ENCODE measurements at regions not wholly inside any gene's neighbourhood (a gene's known extent, or its start where the extent isn't known, plus 50 kb on each side); places are given as distances from the start of the nearest gene placed in this dataset.
"Not testable (repeated sequence)": the region's sequence is repeated elsewhere in the genome, so short reads cannot be mapped to it uniquely, and the experiment has no call there.

DNA sequence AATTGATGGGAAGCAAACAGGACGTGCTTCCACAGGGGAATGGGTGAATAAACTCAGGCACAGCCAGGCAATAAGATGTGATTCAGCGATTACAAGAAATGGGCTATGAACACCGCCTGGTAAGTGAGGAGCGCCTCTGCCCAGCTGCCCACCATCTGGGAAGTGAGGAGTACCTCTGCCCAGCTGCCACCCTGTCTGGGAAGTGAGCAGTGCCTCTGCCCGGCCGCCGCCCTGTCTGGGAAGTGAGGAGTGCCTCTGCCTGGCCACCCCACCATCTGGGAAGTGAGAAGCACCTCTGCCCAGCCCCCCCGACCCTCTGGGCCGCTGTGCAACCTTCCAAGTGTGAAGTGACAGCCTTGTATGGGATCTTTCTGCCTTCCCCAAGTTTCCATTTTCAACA, 73.2 kb upstream of the PRR5 start:
- no peak for DNase-seq

DNA sequence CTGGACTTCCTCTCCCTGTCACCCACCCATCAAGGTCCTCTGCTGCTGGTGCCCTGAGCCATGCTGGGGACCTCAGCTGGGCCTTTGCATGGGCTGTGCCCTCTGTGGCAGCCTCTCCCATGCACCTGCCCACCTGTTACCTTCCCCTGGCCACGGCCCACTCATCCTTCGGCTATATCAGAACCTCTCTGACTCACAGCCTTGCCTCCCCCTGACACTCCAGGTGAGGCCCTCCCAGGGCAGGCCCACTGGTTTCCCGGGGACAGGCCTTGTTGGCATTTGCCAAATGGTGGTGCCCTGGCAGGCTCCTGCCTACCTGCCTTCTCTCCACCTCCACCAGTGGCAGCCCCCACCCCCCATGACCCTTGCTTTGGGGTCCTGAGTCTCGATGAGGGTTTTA, 73.7 kb upstream of the PRR5 start:
- DNase-seq: no peak

DNA sequence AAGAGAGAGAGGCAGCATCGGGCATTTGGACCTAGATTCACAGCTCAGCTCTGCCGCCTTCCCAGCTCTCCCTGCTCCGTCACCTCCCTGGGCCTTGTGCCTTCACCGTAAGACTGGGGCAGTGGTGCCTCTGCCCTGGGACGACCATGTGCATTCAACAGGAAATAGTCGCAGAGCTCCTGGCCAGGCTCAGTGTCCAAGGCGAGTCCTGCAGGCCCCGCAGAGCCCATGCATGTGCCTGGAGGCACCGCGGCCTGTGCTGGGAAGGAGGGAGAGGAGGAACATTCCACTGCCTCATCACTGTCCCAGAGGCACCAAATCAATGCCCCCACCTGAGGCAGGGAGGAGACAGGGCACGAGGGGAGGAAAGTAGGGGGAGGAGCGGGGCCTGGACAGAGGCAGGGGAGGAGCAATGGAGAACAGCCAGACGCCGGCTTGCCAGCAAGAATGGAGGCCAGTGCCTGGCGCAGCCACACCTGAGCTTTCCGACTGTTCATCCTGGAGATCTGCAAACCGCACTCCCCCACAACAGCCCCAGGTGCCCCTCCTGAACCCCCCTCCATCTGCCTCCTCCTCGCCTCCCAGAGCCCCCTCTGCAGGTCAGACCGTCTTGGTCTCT, 74.4 kb upstream of the PRR5 start:
- DNase-seq: no peak

GRCh38 chr22:44625981-44626687, 75.9 kb upstream of the PRR5 start:
- no peak for DNase-seq

DNA sequence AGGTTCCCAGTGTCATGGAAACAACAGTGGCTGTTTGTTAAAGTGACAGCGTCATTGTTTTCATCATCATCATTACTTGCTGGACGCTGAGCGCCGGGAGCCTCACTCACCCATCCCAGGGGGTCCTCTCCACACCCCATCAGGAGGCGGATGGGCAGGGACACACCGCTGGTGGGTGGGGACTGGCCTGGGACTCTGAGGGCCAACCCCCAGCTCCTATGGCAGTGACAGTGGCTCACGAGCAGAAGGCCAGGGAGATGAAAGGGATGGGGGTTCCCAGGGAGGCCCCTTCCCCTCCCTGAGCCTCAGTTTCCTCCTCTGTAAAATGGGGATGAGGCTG, 76.6 kb upstream of the PRR5 start:
- no peak for DNase-seq

GRCh38 chr22:44624689-44625420, 77.1 kb upstream of the PRR5 start:
- no peak for DNase-seq

DNA sequence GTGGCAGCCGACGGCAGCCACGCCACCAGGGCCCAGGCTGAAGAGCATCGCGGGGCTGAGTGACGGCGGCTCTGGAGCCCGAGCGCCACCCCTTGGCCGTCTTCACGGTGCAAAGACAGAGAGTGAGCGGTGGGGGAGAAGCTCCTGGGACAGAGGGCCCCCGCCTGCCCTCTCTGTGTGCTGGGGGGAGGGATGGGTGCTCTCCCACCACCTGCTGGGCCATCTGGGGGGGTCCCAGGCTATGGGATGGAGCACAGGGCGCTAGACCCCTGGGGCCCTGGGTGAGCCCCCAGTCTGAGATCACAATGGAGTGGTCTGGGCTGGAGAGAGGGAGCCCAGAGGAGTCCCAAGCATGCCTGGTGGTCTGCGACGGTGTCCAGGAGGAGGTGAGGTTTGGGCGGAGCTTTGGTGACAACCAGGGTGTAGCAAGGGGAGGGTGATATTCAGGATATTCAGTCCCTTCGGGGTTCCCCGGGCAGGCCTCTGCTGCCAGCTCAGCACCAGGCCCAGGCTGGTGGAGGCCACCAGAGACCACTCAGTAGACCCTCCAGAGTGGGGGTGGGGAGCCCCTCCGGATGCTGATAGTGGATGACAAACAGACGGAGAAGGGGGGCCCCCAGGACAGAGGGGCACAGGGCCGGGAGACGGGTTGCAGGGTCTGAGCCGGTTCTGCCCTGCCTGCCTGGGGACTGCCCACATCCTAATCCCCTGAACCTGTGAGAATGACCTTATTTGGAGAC, 78.1 kb upstream of the PRR5 start:
- DNase-seq: no peak

- DNase-seq: no peak
These were observed 79.3 kb upstream of the PRR5 start for GRCh38 chr22:44622679-44623078.

DNA sequence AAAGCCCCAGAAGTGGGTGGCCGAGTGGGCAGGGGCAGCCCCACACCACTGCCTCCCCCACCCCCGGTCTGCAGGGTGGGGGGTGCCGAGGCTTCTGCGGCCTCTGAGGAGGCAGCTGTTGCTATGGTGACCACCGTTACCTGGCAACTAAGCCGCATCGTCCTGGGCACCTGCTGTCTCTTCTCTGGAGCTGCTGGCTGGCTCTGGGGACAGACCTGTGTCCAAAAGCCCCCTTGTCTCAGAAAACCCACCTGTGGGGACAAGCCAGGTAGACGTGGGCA, 79.9 kb upstream of the PRR5 start:
- no peak for DNase-seq

DNA sequence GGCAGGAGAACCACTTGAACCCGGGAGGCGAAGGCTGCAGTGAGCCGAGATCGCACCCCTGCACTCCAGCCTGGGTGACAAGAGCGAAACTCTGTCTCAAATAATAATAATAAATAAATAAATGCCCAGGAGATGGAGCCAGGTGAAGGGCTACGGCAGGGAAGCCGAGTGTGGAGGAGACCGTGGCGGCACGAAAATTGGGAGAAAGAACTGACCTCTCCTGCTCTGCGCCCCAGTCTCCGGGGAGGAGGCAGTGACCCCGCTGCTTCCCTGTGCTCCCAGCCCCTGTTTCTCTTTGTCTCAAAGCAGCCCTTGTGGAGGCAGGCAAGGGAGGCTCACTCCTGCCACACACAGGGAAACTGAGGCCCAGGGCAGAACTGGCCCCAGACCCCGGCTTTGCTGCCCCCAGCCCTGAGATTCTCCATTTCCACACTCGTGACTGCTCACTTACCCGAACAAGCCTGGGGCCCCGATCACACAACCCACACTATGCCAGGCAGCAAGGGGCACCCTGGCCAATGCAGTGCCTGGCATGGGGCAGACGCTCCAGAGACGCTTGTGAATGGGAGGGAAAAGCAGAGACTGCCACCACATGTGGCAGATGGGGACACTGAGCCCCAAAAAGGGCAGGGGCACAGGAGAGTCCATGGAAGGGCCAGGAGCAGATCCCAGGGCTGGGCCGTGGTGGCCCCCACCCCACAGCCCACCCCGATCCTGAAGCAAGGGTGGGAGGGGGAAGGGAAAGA, 80.4 kb upstream of the PRR5 start:
- no peak for DNase-seq

- DNase-seq: no peak
These were observed 81.2 kb upstream of the PRR5 start for GRCh38 chr22:44620841-44621257.

- no peak for DNase-seq
These were observed 81.7 kb upstream of the PRR5 start for GRCh38 chr22:44620129-44620840.

- not testable (repeated sequence) for DNase-seq
These were observed 82.4 kb upstream of the PRR5 start for GRCh38 chr22:44619560-44620128.

- DNase-seq: not testable (repeated sequence)
These were observed 83.1 kb upstream of the PRR5 start for GRCh38 chr22:44618910-44619309.

- DNase-seq: no peak
These were observed 83.6 kb upstream of the PRR5 start for GRCh38 chr22:44618400-44618799.

- DNase-seq: no peak
These were observed 84.2 kb upstream of the PRR5 start for GRCh38 chr22:44617828-44618227.

GRCh38 chr22:44616882-44617655, 84.9 kb upstream of the PRR5 start:
- no peak for DNase-seq

DNA sequence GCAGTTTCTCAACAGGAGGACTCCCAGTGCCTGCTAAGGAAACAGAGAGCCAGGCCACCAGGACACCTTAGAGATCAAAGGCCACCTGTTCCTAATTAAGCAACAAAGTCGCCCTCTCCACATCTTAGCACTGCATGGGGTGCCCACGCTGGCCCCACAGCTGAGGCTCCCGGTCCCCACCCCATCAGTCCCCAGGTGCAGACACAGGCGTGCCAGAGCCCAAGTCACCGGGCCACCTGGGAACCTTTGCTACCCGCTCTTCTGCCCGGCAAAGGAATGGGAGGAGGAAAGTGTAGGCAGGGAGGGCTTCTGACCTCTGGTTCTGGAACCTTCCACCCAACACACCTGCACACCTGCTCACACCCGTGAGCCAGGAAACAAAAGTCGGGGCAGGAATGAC, 85.5 kb upstream of the PRR5 start:
- DNase-seq: no peak

GRCh38 chr22:44615602-44616180, 86.3 kb upstream of the PRR5 start:
- no peak for DNase-seq

DNA sequence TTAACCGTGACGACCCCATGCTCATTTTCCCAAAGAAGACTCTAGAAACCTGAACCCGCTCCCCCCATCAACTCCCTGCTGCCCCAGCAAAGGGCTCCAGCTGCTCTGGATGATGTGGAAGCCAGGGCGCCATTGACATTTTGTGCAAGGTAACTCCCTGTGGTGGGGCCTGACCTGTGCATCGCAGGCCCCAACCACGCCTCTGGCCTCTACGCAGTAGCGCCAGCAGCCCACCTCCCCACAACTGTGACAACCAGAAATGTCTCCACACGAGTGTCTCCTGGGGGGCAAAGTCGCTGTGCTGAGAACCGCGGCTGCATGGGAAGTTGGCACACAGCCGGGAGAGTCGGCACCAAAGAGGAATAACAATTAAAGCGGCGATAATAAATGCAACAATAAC, 86.9 kb upstream of the PRR5 start:
- DNase-seq: no peak

DNA sequence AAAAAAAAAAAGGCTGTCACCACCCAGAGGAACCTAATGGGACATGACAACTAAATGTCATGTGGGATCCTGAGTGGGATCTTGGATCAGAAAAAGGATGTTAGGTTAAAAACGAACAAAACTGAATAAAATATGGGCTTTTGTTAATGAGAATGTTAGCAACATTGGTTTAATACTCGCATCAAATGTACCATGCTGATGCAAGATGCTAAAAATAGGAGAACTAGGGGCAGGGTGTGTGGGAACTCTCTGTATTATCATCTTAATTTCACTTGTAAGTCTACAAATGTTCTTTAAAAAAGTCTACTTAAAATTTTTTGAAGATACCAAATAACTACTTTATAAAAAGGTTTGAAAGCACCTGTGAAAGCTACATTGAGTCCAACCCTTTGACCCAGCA, 88.8 kb upstream of the PRR5 start:
- DNase-seq: no peak
